ENCODE measurements at regions not wholly inside any gene's neighbourhood (a gene's known extent, or its start where the extent isn't known, plus 50 kb on each side); places are given as distances from the start of the nearest gene placed in this dataset.

GRCh38 chr10:111885046-111885445, 298.5 kb downstream of the GPAM start:
- Histone ChIP-seq H3K36me3 (no peaks in the 10 kb centered on the region), H3K4me1 (ENCODE audit: low read depth) (no peaks in the 10 kb centered on the region), H3K4me3 (no peak overlapping the region), H3K9me3 (ENCODE audit: low read depth) (no peaks in the 10 kb centered on the region), H3K27ac (no peak overlapping the region), H3K27me3 (no peaks in the 10 kb centered on the region)
- DNase-seq (ENCODE audit: low read depth in 1 of 2, low spot score in 1 of 2) = no peak
- TF ChIP-seq CTCF (IDR thresholded peaks at IDR 0.05; ENCODE audit: low read depth, low read length) = no peak

GRCh38 chr10:111885919-111886318, 297.6 kb downstream of the GPAM start:
- no peaks in the 10 kb centered on the region for H3K27me3 ChIP-seq
- H3K27ac ChIP-seq = no peak overlapping the region
- H3K4me3 ChIP-seq = no peak overlapping the region
- no peaks in the 10 kb centered on the region for H3K4me1 ChIP-seq (ENCODE audit: low read depth)
- no peak for DNase-seq (ENCODE audit: low read depth in 1 of 2, low spot score in 1 of 2)
- no peaks in the 10 kb centered on the region for H3K36me3 ChIP-seq
- no peak for TF ChIP-seq CTCF (IDR thresholded peaks at IDR 0.05; ENCODE audit: low read depth, low read length)
- H3K9me3 ChIP-seq (ENCODE audit: low read depth) = no peaks in the 10 kb centered on the region

- H3K9me3 ChIP-seq (ENCODE audit: low read depth) = no peaks in the 10 kb centered on the region
- no peaks in the 10 kb centered on the region for H3K27me3 ChIP-seq
- no peak for DNase-seq (ENCODE audit: low read depth in 1 of 2, low spot score in 1 of 2)
- H3K36me3 ChIP-seq = no peaks in the 10 kb centered on the region
- no peak overlapping the region for H3K4me3 ChIP-seq
- H3K27ac ChIP-seq = no peak overlapping the region
- no peaks in the 10 kb centered on the region for H3K4me1 ChIP-seq (ENCODE audit: low read depth)
- no peak for TF ChIP-seq CTCF (IDR thresholded peaks at IDR 0.05; ENCODE audit: low read depth, low read length)
Measured at GRCh38 chr10:111887266-111887665, 296.3 kb downstream of the GPAM start.

- no peaks in the 10 kb centered on the region for H3K4me1 ChIP-seq (ENCODE audit: low read depth)
- no peak overlapping the region for H3K4me3 ChIP-seq
- H3K36me3 ChIP-seq = no peaks in the 10 kb centered on the region
- no peak for DNase-seq (ENCODE audit: low read depth in 1 of 2, low spot score in 1 of 2)
- no peaks in the 10 kb centered on the region for H3K27me3 ChIP-seq
- no peaks in the 10 kb centered on the region for H3K9me3 ChIP-seq (ENCODE audit: low read depth)
- no peak for TF ChIP-seq CTCF (IDR thresholded peaks at IDR 0.05; ENCODE audit: low read depth, low read length)
- no peak overlapping the region for H3K27ac ChIP-seq
Measured at GRCh38 chr10:111890046-111890445, 293.5 kb downstream of the GPAM start.

GRCh38 chr10:111916011-111916410, 267.6 kb downstream of the GPAM start:
- no peak for TF ChIP-seq CTCF (IDR thresholded peaks at IDR 0.05; ENCODE audit: low read depth, low read length)
- Histone ChIP-seq H3K27me3 (no peaks in the 10 kb centered on the region), H3K4me3 (no peak overlapping the region), H3K27ac (no peak overlapping the region), H3K9me3 (ENCODE audit: low read depth) (no peaks in the 10 kb centered on the region), H3K36me3 (no peaks in the 10 kb centered on the region), H3K4me1 (ENCODE audit: low read depth) (no peaks in the 10 kb centered on the region)
- DNase-seq (ENCODE audit: low read depth in 1 of 2, low spot score in 1 of 2) = no peak

GRCh38 chr10:111921821-111922220, 261.7 kb downstream of the GPAM start:
- DNase-seq (ENCODE audit: low read depth in 1 of 2, low spot score in 1 of 2) = no peak
- H3K4me3 ChIP-seq = no peak overlapping the region
- TF ChIP-seq CTCF (IDR thresholded peaks at IDR 0.05; ENCODE audit: low read depth, low read length) = no peak
- H3K36me3 ChIP-seq = no peaks in the 10 kb centered on the region
- H3K27me3 ChIP-seq = no peaks in the 10 kb centered on the region
- H3K4me1 ChIP-seq (ENCODE audit: low read depth) = no peaks in the 10 kb centered on the region
- no peaks in the 10 kb centered on the region for H3K9me3 ChIP-seq (ENCODE audit: low read depth)
- H3K27ac ChIP-seq = no peak overlapping the region

All from cardiac muscle cell (in vitro differentiated cells and primary cell).